ENCODE measurements at regions not wholly inside any gene's neighbourhood (a gene's known extent, or its start where the extent isn't known, plus 50 kb on each side); places are given as distances from the start of the nearest gene placed in this dataset.
A peak's percentile ranks its signal among the peaks of the same experiment; 100 is the strongest.

GRCh38 chr17:74062234-74062633 lies 141.2 kb upstream of the RPL38 start:
- DNase-seq (ENCODE audit: extremely low read depth in 1 of 2, low read depth in 1 of 2): no peak

- DNase-seq (ENCODE audit: extremely low read depth in 1 of 2, low read depth in 1 of 2): no peak
Measured at GRCh38 chr17:74063439-74063838, 140.0 kb upstream of the RPL38 start.

- no peak for DNase-seq (ENCODE audit: extremely low read depth in 1 of 2, low read depth in 1 of 2)
Measured at GRCh38 chr17:74070374-74070773, 133.1 kb upstream of the RPL38 start.

- DNase-seq (ENCODE audit: extremely low read depth in 1 of 2, low read depth in 1 of 2): no peak
Measured at GRCh38 chr17:74070998-74071679, 132.3 kb upstream of the RPL38 start.

- DNase-seq (ENCODE audit: extremely low read depth in 1 of 2, low read depth in 1 of 2): no peak
Measured at GRCh38 chr17:74072340-74072739, 131.1 kb upstream of the RPL38 start.

GRCh38 chr17:74076446-74076845 lies 127.0 kb upstream of the RPL38 start:
- no peak for DNase-seq (ENCODE audit: extremely low read depth in 1 of 2, low read depth in 1 of 2)

- DNase-seq (ENCODE audit: extremely low read depth in 1 of 2, low read depth in 1 of 2): no peak
Measured at GRCh38 chr17:74077231-74077630, 126.2 kb upstream of the RPL38 start.

- no peak for DNase-seq (ENCODE audit: extremely low read depth in 1 of 2, low read depth in 1 of 2)
Measured at GRCh38 chr17:74078363-74078941, 125.0 kb upstream of the RPL38 start.

- DNase-seq (ENCODE audit: extremely low read depth in 1 of 2, low read depth in 1 of 2): no peak
Measured at GRCh38 chr17:74079537-74080300, 123.8 kb upstream of the RPL38 start.

GRCh38 chr17:74080656-74081582 lies 122.6 kb upstream of the RPL38 start:
- no peak for DNase-seq (ENCODE audit: extremely low read depth in 1 of 2, low read depth in 1 of 2)

GRCh38 chr17:74082886-74083285 lies 120.6 kb upstream of the RPL38 start:
- no peak for DNase-seq (ENCODE audit: extremely low read depth in 1 of 2, low read depth in 1 of 2)

- no peak for DNase-seq (ENCODE audit: extremely low read depth in 1 of 2, low read depth in 1 of 2)
Measured at GRCh38 chr17:74083321-74083720, 120.2 kb upstream of the RPL38 start.

- DNase-seq (ENCODE audit: extremely low read depth in 1 of 2, low read depth in 1 of 2): no peak
Measured at GRCh38 chr17:74085434-74085833, 118.0 kb upstream of the RPL38 start.

GRCh38 chr17:74087002-74087585 lies 116.4 kb upstream of the RPL38 start:
- DNase-seq (ENCODE audit: extremely low read depth in 1 of 2, low read depth in 1 of 2): no peak

GRCh38 chr17:74088285-74088933 lies 115.1 kb upstream of the RPL38 start:
- DNase-seq (ENCODE audit: extremely low read depth in 1 of 2, low read depth in 1 of 2): no peak

GRCh38 chr17:74088934-74089329 lies 114.5 kb upstream of the RPL38 start:
- no peak for DNase-seq (ENCODE audit: extremely low read depth in 1 of 2, low read depth in 1 of 2)

GRCh38 chr17:74089380-74089779 lies 114.1 kb upstream of the RPL38 start:
- no peak for DNase-seq (ENCODE audit: extremely low read depth in 1 of 2, low read depth in 1 of 2)

GRCh38 chr17:74089869-74090464 lies 113.5 kb upstream of the RPL38 start:
- DNase-seq (ENCODE audit: extremely low read depth in 1 of 2, low read depth in 1 of 2): peak; percentile 18 to 48

GRCh38 chr17:74094651-74095050 lies 108.8 kb upstream of the RPL38 start:
- DNase-seq (ENCODE audit: extremely low read depth in 1 of 2, low read depth in 1 of 2): no peak

GRCh38 chr17:74096456-74096855 lies 107.0 kb upstream of the RPL38 start:
- DNase-seq (ENCODE audit: extremely low read depth in 1 of 2, low read depth in 1 of 2): no peak
